T1000 (cell line): ENCODE measurements at regions not wholly inside any gene's neighbourhood (a gene's known extent, or its start where the extent isn't known, plus 50 kb on each side); places are given as distances from the start of the nearest gene placed in this dataset.
"Not testable (repeated sequence)": the region's sequence is repeated elsewhere in the genome, so short reads cannot be mapped to it uniquely, and the experiment has no call there.

Source experiments
- DNase-seq: peaks from one replicate; lab custom pipeline; 2025; ENCODE audit warnings: mixed read lengths; lab: John Stamatoyannopoulos, UW

DNA sequence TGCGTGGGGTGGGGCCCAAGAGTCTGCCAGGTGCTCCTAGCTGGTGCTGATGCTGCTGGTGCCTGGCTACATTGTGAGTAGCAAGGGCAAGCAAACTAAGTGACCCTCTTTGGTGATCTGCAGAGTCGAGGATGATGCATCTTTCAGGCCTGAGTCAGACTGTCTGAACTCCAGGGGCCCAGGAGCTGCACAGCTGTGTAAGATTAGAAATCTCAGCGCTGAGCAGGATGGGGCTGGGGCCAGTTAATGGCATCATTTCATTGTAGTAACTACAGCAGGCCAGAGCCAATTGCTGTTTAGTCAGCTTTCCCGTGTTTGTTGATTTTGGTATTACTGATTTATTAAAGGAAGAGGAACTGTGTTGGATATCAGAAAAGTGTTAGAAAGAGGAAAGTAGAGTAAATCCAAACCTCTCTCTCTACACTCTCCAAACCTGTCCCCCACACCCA lies 365.2 kb downstream of the PAX1 start:
- no peak for DNase-seq

DNA sequence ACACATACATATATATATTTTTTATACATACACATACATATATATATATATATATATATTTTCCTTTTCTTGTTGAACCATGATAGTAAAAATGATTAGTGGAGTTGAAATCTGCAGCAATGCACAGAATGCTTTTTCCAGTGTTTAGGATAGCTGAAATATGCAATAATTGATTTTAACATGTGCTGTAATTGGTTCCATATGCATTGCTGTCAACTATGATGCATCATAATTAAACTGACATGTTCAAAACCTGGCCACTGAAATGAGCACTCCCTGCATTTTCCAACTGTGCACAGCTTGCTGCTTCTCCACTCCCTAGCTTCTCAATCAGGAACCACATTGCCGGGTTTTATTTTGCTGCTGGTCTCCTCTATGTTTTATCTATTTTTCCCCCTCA lies 358.3 kb downstream of the PAX1 start:
- no peak for DNase-seq

DNA sequence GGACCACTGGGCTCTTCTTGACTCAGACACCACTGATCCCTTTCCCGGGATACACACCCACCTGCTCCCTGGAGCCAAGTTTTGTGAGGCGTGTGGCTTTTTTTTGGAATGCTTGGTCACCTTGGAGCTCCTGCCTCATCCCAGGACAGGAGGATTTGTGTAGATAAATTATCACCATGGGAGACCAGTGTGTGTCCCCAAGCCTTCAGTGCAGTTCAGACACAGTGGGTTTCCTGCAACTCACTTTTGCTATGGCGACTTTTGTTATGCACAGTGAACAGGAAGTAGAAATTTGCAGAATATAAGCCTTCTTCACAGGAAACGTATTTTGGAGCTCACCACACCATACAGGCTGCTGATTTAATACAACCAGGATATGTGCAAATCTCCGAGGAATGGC lies 357.4 kb downstream of the PAX1 start:
- DNase-seq: no peak

DNA sequence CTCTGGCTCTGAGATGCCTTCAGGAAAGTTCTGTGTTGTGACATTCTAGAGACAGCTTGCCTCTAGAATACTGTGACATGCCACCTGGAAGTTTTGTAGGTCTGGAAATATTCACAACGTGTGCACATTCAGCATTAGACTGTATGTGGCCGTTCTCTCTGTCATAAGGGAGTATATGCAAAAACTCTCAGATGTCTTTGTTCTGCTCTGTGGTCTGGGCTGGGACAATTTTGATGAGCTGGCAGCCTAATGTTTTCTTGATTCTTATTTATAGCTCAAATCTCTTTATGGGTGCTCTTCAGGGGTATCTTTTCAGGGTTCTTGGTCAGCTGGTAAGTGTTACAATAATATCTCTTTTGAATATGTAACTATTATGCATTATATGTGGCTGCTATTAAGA lies 355.1 kb downstream of the PAX1 start:
- no peak for DNase-seq

DNA sequence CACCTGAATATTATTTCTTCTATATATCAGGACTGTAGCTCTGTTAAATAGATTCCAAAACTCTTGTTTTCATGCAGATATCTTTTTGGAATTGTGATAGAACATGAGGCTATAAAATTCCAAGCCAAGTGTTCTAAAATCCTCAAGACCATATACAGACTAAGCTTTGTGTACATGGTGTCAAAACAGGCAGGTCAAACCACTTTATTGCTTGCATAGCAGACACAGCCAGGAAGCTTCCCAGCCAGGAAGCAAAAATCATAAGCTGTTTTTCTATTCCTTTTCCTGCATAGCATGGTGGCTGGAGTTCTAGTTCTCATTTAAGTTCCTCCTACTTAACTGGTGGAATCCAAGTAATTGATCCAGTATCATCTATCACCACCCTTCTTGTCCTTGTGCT lies 353.3 kb downstream of the PAX1 start:
- no peak for DNase-seq

DNA sequence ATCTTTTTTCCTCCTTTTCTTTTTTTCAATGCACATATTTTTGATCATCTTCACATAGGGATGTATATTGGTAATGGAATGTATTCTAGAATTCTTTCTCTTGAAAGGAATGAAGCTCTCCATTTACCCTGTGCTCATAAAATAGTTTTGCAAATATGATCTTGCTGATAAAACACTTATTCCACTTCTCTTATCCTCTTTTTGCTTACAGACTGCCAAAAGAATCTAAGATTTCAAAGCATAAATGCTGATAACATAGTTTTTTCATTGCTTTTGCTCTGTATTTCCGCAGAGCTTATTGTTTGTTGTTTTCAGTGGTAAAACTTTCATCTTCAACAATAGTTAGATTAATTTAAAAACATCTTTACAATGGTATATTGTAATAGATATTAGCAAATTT lies 350.5 kb downstream of the PAX1 start:
- no peak for DNase-seq

DNA sequence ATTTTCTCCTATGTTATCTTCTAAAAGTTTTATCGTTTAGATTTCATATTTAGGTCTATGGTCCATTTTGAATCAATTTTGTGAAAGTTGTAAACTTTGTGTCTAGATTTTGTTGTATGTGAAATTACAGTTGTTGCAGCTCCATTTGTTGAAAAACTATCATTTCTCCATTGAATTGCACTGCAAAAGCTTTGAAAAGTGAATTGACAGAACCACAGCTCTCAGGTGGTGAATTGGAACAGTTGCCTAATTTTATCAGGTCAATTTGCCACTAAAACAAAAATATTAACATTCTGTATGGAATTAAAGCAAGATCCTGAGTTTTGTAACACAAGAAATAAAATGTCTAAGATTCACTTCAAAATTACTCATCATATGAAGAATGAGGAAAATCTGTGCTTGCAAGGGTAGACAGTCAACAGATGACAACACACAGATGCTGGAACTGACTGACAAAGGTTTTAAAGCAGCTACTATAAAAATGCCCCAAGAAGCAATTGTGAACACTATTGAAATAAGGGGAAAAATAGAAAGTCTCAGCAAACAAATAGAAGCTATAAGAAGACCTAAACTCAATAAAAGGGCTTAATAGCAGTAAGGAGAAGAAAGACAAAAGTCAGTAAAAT lies 346.7 kb downstream of the PAX1 start:
- DNase-seq: no peak

DNA sequence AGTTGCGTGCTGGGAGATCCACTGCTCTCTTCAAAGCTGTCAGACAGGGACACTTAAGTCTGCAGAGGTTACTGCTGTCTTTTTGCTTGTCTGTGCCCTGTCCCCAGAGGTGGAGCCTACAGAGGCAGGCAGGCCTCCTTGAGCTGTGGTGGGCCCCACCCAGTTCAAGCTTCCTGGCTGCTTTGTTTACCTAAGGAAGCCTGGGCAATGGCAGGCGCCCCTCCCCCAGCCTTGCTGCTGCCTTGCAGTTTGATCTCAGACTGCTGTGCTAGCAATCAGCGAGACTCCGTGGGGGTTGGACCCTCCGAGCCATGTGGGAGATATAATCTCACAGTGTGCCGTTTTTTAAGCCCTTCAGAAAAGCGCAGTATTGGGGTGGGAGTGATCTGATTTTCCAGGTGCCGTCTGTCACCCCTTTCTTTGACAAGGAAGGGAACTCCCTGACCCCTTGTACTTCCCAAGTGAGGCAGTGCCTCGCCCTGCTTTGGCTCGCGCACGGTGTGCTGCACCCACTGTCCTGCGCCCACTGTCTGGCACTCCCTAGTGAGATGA lies 340.6 kb downstream of the PAX1 start:
- not testable (repeated sequence) for DNase-seq

DNA sequence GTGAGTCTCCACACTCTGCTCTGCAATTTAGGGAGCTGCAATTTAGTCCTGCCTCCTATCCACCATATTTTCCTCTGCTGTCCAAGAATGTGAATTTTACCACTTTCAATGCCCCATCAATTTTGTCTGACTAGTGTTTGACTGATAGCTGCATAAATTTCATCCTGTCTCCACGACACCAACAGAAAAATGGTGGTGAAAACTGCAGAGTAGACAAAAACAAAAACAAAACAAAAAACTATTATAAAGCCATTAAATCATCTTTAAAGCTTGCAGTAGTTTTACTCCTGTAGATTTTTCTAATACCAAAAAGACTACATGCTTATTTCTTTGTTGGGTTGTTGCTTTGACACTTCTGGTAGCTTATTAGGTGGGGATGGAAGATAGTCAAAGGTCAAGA lies 322.0 kb downstream of the PAX1 start:
- DNase-seq: no peak

DNA sequence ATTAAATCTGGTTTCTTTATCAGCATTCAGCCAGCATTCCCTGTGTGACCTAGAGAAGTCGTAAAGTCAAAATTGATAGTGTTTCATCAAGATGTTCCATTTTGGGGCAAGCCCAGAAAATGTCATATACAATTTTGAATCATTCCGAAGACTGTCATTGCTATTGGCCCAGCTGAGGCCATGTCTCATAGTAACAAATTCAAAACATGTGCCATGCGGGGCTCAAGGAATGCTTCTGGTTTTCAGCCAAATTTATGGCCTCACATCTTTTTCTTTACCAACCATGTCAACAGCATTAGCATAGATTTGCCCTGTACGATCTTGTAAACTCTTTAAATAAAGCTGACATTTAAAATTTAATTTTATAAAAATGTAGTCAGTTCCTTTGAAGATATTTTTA lies 314.7 kb downstream of the PAX1 start:
- DNase-seq: no peak

DNA sequence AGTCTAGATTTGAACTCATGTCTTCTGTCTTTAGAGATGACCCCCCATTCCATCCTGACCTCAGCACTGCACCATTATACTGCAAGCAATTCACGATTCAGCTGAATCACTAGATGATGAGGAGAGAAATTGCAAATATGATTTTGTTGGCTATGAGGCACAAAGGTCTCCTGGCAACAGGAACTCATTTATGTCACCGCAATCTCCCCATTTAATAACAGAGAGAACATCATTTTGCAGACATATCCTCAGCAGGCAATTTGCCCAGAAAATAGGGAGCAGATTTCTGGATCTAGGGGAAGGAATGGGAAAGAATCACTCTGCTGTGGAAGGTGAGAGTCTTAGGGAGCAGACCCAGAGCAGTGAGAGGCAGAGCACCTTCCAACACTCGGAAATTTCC lies 303.0 kb downstream of the PAX1 start:
- DNase-seq: no peak

DNA sequence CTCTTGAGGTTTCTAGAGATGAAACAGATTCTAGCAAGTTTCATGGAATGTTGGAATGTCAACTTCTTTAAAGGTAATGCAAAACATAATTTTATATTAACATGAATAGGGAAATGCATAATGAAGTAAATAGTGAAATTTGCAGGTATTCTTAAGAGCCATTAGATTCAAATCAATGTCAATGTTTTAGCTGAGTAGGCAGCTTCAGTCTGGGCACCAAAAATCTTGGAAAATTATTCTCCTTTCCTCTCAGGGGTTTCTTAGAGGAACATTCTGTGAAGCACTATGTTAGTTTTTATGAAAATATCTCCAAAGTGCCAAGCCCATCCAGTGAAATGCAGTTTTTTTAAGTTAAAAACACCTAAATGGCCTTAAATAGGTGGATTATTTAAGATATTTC lies 300.8 kb downstream of the PAX1 start:
- DNase-seq: no peak

DNA sequence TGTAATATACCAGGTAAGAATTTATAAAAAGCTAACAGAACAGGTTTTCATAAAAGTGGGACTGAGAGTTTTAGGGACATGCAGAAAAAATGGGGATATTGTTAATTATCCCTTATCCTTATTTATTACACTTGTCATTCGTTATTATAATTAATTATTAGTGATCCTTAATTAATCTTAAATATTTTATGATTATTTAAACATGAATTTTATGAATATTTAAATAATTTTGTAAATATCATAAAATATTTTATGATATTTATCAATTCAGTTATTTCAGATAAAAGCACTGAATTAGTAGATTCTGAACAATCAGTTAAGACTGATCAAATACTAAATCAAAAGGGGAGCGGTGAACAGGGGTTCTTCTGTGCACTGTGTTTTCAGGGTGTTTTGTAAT lies 300.1 kb downstream of the PAX1 start:
- no peak for DNase-seq

DNA sequence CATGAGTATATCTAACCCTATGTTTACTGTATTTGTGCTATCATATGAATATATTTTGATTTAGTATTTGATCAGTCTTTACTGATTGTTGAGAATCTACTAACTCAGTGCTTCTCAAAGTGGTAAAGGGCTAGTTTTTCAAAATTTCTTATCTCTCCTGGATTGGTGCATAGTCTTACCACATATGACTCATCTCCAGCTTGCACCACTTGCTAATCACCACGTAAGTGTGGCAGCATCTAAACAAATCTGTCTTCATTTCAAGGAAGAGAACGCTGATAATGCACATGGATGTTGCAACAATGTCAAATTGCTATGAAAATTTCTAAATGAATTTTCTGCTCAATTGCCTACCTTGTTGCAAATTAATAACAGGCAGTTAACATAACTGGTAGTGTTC lies 299.5 kb downstream of the PAX1 start:
- no peak for DNase-seq

DNA sequence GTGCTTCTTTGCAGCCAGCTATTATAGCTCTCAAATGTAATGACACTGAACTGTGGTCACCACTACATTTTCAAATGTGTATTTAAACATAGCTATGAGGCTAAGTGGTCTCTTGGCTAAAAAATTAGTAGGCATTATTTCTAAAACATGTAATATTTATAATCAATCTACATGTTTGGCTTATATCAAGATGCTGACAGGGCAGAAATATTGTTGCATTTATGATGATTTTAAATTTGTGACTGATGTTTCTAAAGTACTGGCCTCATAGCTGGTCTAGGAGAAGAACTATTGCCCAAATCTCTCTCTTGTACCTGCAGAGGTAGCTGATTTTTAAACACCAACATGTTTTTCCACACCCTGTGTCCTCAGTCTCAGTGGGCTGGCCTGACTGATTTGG lies 298.2 kb downstream of the PAX1 start:
- DNase-seq: no peak

DNA sequence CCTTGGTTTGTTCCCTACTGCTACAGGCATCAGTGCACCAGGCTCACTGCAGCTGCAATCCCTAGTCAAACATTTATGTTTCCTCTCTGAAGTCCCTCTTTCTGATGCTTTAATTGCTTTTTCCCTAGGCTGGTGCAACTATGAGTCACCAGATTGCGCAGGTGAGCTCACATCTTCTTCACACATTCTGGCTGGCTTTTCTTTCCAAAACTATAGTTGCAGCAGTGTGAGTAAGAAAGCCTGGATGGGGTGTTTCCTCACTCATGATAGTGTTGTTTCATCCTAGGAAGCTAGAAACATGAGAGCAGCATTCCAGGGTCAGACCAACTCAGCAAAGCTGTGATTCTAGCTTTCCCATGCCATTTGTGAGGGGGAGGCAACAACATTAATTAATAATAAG lies 296.4 kb downstream of the PAX1 start:
- no peak for DNase-seq

DNA sequence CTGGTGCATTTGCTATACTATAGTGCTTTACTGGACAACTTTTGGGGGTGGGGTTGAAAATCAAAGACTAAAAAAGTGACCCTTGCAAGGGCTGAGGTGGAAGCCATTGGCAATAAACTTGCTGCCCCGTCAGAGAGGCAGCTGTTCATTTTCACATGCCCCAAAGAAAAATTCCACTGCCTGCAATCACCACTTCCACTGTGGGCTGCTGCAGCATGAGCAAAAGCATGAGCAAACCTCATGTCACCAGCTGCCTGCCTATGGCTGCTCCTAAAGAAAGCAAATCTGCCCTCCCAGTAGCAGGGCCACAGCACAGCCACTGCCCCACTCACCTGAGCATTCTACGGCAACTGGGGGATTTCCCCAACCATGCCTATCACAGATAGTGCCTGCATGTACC lies 290.0 kb downstream of the PAX1 start:
- no peak for DNase-seq

DNA sequence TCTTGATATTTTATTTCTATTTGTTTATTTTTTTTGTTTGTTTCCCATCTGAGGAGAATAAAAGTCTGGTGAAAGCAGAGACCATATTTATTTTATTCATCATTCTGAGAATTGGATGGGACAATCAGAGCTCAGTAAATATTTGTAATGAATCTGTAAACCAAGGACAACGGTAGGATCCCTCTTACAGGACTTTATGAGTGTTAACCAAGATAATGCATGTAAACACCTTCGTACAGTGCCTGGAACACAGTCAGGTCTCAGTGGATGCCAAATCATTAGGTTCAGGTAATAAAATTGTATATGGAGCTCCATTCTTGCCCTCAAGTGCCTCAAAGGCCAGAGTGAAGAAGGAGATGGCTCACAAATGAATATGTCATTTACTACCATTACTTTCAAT lies 288.7 kb downstream of the PAX1 start:
- no peak for DNase-seq

DNA sequence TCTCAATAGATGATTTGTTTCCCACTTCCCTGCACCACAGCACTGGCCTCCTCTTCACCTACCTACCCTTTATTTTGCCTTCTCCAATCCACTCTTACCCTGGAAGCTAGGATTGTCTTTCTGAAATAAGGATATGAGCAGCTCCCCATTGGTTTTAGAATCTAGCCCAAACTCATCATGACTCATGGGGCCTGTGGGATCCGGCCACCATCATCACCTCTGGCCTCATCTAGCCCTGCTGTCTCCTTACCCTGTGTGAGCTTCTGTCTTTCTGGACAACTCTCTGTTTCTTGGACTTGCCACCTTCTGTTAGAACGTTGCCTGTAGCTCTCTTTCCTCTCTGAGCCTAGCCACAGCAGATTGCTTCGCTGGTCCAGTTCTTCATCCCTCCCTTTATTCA lies 277.1 kb downstream of the PAX1 start:
- no peak for DNase-seq

DNA sequence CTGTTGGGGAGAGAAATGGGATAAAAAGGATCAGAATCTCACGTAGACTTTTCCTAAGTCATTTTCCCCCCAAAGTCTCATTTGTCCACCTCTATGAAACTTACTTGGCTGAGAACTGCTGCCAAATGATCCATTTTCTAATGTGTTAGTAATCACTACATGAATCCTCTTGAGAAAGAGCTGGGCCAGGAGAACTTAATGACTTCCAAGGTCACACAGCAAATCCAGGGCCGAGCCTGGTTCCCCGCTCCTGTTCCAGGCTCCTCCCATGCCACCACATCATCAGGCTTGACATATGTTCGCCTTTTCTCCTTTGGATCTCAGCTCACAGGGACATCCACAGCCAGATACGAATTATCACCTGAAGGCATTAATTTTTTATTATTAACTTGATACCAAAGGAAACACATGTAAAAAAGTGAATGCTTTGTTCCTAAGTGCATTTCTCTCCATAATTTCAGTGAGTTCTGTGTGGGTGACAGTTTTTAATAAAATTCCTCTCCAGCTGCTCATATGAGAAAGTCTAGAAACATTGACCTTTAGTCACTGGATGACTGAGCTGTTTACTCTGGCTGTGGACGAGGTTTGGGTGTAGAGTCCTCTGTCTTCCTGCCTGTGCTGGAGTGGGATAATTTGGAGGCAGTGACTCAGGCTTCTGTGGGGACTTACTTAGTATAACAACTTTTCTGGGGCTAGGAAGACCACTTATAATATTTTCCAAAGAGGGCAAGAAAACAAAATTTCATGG lies 276.3 kb downstream of the PAX1 start:
- DNase-seq: no peak

DNA sequence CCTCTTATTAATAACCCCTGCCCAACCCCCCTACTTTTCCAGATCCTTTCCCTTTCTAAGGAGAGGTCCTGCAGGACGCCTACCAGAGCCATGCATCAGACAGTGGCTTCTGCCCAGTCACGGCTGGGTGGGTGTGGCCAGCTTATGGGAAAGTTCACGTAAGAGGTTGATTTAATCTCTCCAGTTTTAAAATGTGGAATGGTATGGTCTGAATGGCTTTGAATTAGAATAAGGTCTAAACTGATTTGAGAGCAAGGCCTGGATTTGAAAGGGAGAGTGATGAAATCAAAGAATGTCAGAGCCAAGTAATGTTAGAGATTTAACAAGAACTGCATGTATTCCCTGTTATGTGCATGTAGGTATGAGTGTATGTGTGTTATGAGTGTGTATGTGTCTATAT lies 275.7 kb downstream of the PAX1 start:
- no peak for DNase-seq

DNA sequence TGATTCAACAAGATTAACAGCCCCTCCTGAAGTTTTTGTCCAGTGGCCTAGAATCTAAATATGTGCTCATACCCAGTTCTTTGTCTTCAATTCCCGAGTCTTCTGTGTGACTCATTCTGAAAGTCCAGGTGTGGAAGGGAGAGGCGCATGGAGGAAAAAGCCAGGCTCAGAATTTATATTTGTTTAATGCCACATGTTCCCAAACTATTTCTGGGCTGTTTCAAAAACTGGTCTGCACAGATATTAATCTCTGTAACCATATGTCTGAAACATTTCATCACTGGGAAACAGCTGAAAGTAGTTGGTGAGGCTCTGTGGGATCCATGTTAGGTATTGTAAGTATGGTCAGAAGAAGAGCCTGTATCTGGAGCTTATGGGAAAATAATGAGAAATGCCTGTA lies 266.0 kb downstream of the PAX1 start:
- no peak for DNase-seq

DNA sequence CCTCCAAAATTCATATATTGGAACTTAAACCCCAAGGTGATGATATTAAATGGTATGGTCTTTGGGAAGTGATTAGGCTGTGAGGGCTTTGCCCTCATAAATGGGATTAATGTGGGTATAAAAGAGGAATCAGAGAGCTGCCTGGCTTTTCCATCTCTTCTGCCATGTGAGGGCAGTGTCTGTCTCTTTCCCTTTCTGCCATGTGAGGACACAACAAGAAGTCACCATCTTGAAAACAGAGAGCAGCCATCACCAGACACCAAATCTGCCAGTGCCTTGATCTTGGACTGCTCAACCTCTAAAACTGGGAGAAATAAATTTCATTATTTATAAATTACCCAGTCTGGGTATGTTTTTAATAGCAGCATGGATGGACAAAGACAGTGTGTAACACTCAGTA lies 263.0 kb downstream of the PAX1 start:
- DNase-seq: no peak

DNA sequence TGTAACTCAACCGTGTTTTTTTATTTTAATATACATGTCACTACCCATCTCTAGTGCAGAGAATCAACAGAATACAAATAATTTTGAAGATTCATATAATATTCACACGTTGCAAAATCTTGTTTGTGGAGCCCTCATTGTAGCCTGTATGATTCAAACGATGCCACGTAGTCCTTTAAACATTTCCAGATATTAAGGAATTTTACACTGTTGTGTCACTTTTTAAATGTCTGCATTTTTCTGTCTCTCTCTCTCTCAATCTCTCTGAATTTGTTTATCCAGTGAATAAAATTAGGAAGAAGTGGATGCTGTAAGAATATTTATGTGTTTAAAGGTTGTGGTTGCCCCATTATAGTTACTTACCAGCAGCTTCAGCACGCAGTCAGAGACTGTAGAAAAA lies 262.0 kb downstream of the PAX1 start:
- DNase-seq: no peak
